BJ (cell line): ENCODE measurements at regions not wholly inside any gene's neighbourhood (a gene's known extent, or its start where the extent isn't known, plus 50 kb on each side); places are given as distances from the start of the nearest gene placed in this dataset.

Experiments
- CTCF ChIA-PET: fragments of 350-600 bp; formaldehyde crosslinking; extraction: SDS; loops from one replicate; lab custom pipeline; 2021; ENCODE audit warnings: antibody characterized with exemption, inconsistent platforms; lab: Yijun Ruan, JAX
- POLR2A ChIA-PET: fragments of 300-600 bp; sonication (Branson Sonifier 250); formaldehyde crosslinking; extraction: SDS; loops from one replicate; lab custom pipeline; 2021; ENCODE audit warnings: antibody characterized with exemption; lab: Charles Lee
- DNase-seq: peaks from one replicate; pipeline ENCODE4 v3.0.0-alpha.2; 2011; ENCODE audit warnings: low read depth
- H3K27me3 ChIP-seq: 2 replicates; pipeline ENCODE4 v1.6.0; 2011; ENCODE audit warnings: low read length; ENCODE audit not compliant: control insufficient read depth, insufficient read depth
- H3K36me3 ChIP-seq: 2 replicates; pipeline ENCODE4 v1.5.1; 2011; ENCODE audit warnings: low read length; ENCODE audit not compliant: control insufficient read depth, insufficient read depth
- H3K4me3 ChIP-seq: 2 replicates; pipeline ENCODE4 v1.5.1; 2011; ENCODE audit warnings: low read depth, mild to moderate bottlenecking, control low read depth, low read length
- TF ChIP-seq, protein P1 (sequence below): IDR thresholded peaks from 2 replicates; pipeline ENCODE4 v1.5.1; 2011; ENCODE audit warnings: low read depth, mild to moderate bottlenecking, control low read depth, inconsistent platforms, low read length, moderate library complexity; ENCODE audit not compliant: insufficient read depth

DNA sequence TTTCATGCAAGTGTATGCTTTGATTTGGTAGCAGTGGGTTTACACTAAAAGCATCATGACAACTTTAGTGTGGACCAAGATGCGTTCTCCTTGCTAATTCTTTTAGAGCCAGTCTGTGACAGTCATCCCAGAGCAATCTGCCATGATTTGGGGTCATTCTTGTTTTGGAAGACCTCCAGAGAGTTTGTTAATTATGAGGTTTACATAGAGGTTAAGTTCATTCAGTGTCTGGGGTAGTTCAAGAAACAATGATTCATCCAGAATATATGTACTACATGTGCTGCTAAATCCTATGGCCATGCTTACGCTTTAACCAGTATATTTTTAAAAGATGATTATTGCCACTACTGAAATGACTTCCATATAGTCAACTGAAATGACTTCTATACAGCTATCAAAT lies 328.5 kb upstream of the AGA start:
- H3K4me3 ChIP-seq, result no peak overlapping the region
- ChIA-PET POLR2A (no interaction called here), CTCF (interaction anchor here (0.6 kb wide), 1 partner anchor 114 kb away, joined by 3 read pairs; no protein-coding TSS in a partner anchor)
- no peaks in the 10 kb centered on the region for H3K27me3 ChIP-seq
- TF ChIP-seq, protein P1, sequence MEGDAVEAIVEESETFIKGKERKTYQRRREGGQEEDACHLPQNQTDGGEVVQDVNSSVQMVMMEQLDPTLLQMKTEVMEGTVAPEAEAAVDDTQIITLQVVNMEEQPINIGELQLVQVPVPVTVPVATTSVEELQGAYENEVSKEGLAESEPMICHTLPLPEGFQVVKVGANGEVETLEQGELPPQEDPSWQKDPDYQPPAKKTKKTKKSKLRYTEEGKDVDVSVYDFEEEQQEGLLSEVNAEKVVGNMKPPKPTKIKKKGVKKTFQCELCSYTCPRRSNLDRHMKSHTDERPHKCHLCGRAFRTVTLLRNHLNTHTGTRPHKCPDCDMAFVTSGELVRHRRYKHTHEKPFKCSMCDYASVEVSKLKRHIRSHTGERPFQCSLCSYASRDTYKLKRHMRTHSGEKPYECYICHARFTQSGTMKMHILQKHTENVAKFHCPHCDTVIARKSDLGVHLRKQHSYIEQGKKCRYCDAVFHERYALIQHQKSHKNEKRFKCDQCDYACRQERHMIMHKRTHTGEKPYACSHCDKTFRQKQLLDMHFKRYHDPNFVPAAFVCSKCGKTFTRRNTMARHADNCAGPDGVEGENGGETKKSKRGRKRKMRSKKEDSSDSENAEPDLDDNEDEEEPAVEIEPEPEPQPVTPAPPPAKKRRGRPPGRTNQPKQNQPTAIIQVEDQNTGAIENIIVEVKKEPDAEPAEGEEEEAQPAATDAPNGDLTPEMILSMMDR, result no peak
- DNase-seq, result no peak
- no peaks in the 10 kb centered on the region for H3K36me3 ChIP-seq

DNA sequence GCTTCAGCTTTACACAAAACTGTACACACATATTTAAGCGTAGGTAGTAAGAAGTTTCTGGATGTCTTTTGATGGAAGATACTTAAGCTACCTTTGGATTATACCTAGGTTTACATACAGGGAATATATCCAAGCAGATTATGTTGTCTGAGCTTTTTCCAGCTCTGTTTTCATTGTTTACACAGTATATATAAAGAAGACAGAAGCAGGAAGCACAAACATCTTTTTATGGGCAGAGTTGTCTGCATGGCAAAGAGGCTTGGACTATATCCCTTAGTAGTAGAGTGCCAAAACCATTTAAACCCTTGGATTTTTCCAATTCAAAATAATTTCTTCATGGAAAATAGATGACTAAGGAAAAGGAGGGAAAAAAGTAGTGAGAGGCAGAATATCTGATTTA lies 329.4 kb upstream of the AGA start:
- Histone ChIP-seq H3K27me3 (no peaks in the 10 kb centered on the region), H3K4me3 (no peak overlapping the region), H3K36me3 (no peaks in the 10 kb centered on the region)
- TF ChIP-seq, protein P1, result no peak
- CTCF ChIA-PET, result no interaction called here
- no peak for DNase-seq
- POLR2A ChIA-PET, result no interaction called here

DNA sequence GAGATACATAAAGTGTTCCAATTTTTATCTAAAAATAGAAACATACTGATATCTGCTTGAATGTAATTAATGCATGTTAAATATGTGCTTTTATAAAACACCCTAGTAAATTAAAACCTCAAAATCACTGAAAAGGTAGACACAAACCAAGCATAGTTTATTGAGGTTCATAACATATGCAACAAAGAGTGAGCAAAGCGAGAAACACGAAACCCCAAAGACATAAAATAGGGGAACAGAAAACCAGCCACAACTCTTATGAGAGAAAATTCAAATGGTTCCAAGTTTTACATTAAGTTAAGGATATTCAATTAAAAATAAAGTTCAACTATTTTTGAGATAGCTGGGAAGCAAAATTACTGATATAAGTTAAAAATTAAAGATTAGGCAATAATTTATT lies 336.4 kb upstream of the AGA start:
- Histone ChIP-seq H3K36me3 (no peaks in the 10 kb centered on the region), H3K27me3 (no peaks in the 10 kb centered on the region), H3K4me3 (no peak overlapping the region)
- CTCF ChIA-PET, result no interaction called here
- DNase-seq, result no peak
- POLR2A ChIA-PET, result interaction anchor here (0.6 kb wide), 1 partner anchor 11 kb away, joined by 3 read pairs; no protein-coding TSS in a partner anchor
- TF ChIP-seq, protein P1, result no peak

DNA sequence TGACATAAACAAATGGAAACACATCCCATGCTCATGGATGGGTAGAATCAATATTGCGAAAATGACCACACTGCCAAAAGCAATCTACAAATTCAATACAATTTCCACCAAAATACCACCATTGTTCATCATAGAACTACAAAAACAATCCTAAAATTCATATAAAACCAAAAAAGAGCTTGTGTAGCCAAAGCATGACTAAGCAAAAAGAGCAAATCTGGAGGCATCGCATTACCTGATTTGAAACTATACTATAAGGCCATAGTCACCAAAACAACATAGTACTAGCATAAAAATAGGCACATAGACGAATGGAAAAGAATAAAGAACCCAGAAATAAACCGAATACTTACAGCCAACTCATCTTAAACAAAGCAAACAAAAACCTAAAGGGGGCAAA lies 342.8 kb upstream of the AGA start:
- DNase-seq, result no peak
- ChIA-PET CTCF (no interaction called here), POLR2A (no interaction called here)
- TF ChIP-seq, protein P1, result no peak
- H3K4me3 ChIP-seq, result no peak overlapping the region
- no peaks in the 10 kb centered on the region for H3K27me3 ChIP-seq
- H3K36me3 ChIP-seq, result no peaks in the 10 kb centered on the region

DNA sequence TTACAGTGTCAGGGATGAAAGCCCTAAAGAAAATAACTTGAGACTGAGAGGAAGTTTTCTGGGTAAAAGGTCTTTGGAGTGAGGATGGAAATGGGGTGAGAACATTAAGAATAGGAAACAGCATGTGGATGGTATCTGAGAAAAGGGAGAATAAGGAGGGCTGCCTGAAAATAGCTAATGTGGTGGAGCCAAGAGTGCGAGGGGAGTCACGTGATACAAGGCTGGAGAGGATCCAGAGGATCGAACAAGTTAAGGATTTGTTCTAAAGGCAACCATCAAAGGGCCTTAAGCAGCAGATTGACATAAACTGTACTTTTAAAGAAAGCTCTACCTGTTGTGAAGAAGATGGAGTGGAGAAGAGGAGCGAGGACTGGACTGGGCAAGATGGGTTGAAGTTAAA lies 347.4 kb upstream of the AGA start:
- Histone ChIP-seq H3K27me3 (no peaks in the 10 kb centered on the region), H3K36me3 (no peaks in the 10 kb centered on the region), H3K4me3 (no peak overlapping the region)
- ChIA-PET CTCF (no interaction called here), POLR2A (no interaction called here)
- DNase-seq, result no peak
- TF ChIP-seq, protein P1, result no peak
